Neural crest cell (in vitro differentiated cells): ENCODE measurements at regions not wholly inside any gene's neighbourhood (a gene's known extent, or its start where the extent isn't known, plus 50 kb on each side); places are given as distances from the start of the nearest gene placed in this dataset.
"Not testable (repeated sequence)": the region's sequence is repeated elsewhere in the genome, so short reads cannot be mapped to it uniquely, and the experiment has no call there.

Experiments used
- DNase-seq: peaks from one replicate; pipeline ENCODE4 v3.0.0; 2021; ENCODE audit warnings: low read depth, mixed read lengths, low spot score
- H3K27ac Mint-ChIP-seq: one replicate; pipeline ENCODE4 v1.8.0; 2021; ENCODE audit warnings: mild to moderate bottlenecking, mixed read lengths; ENCODE audit not compliant: unreplicated experiment
- H3K27me3 Mint-ChIP-seq: 2 replicates; pipeline ENCODE4 v1.8.0; 2021; ENCODE audit warnings: low read depth, mild to moderate bottlenecking, mixed read lengths
- H3K36me3 Mint-ChIP-seq: 2 replicates; pipeline ENCODE4 v1.8.0; 2021; ENCODE audit warnings: low read depth, mild to moderate bottlenecking, mixed read lengths
- H3K4me1 Mint-ChIP-seq: 2 replicates; pipeline ENCODE4 v1.8.0; 2021; ENCODE audit warnings: mixed read lengths
- H3K4me3 Mint-ChIP-seq: one replicate; pipeline ENCODE4 v1.8.0; 2021; ENCODE audit warnings: mild to moderate bottlenecking, mixed read lengths
- H3K9me3 Mint-ChIP-seq: 2 replicates; pipeline ENCODE4 v1.8.0; 2021; ENCODE audit warnings: mixed read lengths
- CTCF ChIP-seq: fragments of 200-600 bp; sonication (generic); conservative IDR thresholded peaks from 2 replicates; pipeline ENCODE4 v1.5.0; 2021; ENCODE audit warnings: antibody characterized with exemption, mild to moderate bottlenecking

GRCh38 chr2:82344670-82345069 lies 2040.1 kb upstream of the LRRTM1 start:
- TF ChIP-seq CTCF = peak; percentile 50
- Mint-ChIP-seq H3K9me3 (no peaks in the 10 kb centered on the region), H3K4me3 (no peak overlapping the region), H3K4me1 (peaks cover 6% of the 10 kb centered on the region), H3K27me3 (no peaks in the 10 kb centered on the region), H3K27ac (no peak overlapping the region), H3K36me3 (no peaks in the 10 kb centered on the region)
- DNase-seq = no peak

GRCh38 chr2:82342356-82342755 lies 2037.8 kb upstream of the LRRTM1 start:
- Mint-ChIP-seq H3K4me1 (peaks cover 6% of the 10 kb centered on the region), H3K4me3 (no peak overlapping the region), H3K27me3 (no peaks in the 10 kb centered on the region), H3K27ac (no peak overlapping the region), H3K9me3 (no peaks in the 10 kb centered on the region), H3K36me3 (no peaks in the 10 kb centered on the region)
- no peak for DNase-seq
- no peak for TF ChIP-seq CTCF

- H3K36me3 Mint-ChIP-seq = no peaks in the 10 kb centered on the region
- H3K27ac Mint-ChIP-seq = no peak overlapping the region
- TF ChIP-seq CTCF = no peak
- no peak for DNase-seq
- H3K27me3 Mint-ChIP-seq = no peaks in the 10 kb centered on the region
- no peaks in the 10 kb centered on the region for H3K9me3 Mint-ChIP-seq
- H3K4me3 Mint-ChIP-seq = no peak overlapping the region
- peaks cover 6% of the 10 kb centered on the region for H3K4me1 Mint-ChIP-seq
These were observed 2036.1 kb upstream of the LRRTM1 start for GRCh38 chr2:82340578-82341053.

GRCh38 chr2:82339805-82340204 lies 2035.3 kb upstream of the LRRTM1 start:
- no peak for DNase-seq
- Mint-ChIP-seq H3K36me3 (no peaks in the 10 kb centered on the region), H3K9me3 (no peaks in the 10 kb centered on the region), H3K27me3 (no peaks in the 10 kb centered on the region), H3K4me3 (no peak overlapping the region), H3K27ac (no peak overlapping the region), H3K4me1 (peaks cover 6% of the 10 kb centered on the region)
- no peak for TF ChIP-seq CTCF

- TF ChIP-seq CTCF = no peak
- no peaks in the 10 kb centered on the region for H3K36me3 Mint-ChIP-seq
- H3K4me3 Mint-ChIP-seq = no peak overlapping the region
- no peak overlapping the region for H3K27ac Mint-ChIP-seq
- H3K9me3 Mint-ChIP-seq = no peaks in the 10 kb centered on the region
- no peak for DNase-seq
- no peaks in the 10 kb centered on the region for H3K4me1 Mint-ChIP-seq
- no peaks in the 10 kb centered on the region for H3K27me3 Mint-ChIP-seq
These were observed 2029.1 kb upstream of the LRRTM1 start for GRCh38 chr2:82333697-82334096.

GRCh38 chr2:82330155-82330554 lies 2025.6 kb upstream of the LRRTM1 start:
- no peak overlapping the region for H3K4me3 Mint-ChIP-seq
- H3K27me3 Mint-ChIP-seq = no peaks in the 10 kb centered on the region
- peaks cover 3% of the 10 kb centered on the region for H3K36me3 Mint-ChIP-seq
- peaks cover 6% of the 10 kb centered on the region for H3K9me3 Mint-ChIP-seq
- H3K27ac Mint-ChIP-seq = no peak overlapping the region
- TF ChIP-seq CTCF = no peak
- H3K4me1 Mint-ChIP-seq = no peaks in the 10 kb centered on the region
- DNase-seq = no peak

- not testable (repeated sequence) for H3K4me1 Mint-ChIP-seq, H3K27ac Mint-ChIP-seq, H3K27me3 Mint-ChIP-seq, H3K4me3 Mint-ChIP-seq, H3K9me3 Mint-ChIP-seq, H3K36me3 Mint-ChIP-seq, DNase-seq
These were observed 2021.7 kb upstream of the LRRTM1 start for GRCh38 chr2:82326180-82326767.
